LoVo (cell line): ENCODE measurements at regions not wholly inside any gene's neighbourhood (a gene's known extent, or its start where the extent isn't known, plus 50 kb on each side); places are given as distances from the start of the nearest gene placed in this dataset.
A peak's percentile ranks its signal among the peaks of the same experiment; 100 is the strongest.
"Not testable (repeated sequence)": the region's sequence is repeated elsewhere in the genome, so short reads cannot be mapped to it uniquely, and the experiment has no call there.

ENCODE experiments used
- DNase-seq: peaks from one replicate; pipeline ENCODE4 v3.0.0-alpha.2; 2016; ENCODE audit warnings: low spot score

- DNase-seq = no peak
These were observed 59.7 kb downstream of the HMGB3 start for GRCh38 chrX:151042842-151043241.

GRCh38 chrX:151066373-151066772, 83.2 kb downstream of the HMGB3 start:
- not testable (repeated sequence) for DNase-seq

- no peak for DNase-seq
These were observed 90.6 kb downstream of the HMGB3 start for GRCh38 chrX:151073767-151074166.

- no peak for DNase-seq
These were observed 95.4 kb upstream of the GPR50 start for GRCh38 chrX:151081016-151081415.

- peak; percentile 53 for DNase-seq
These were observed 94.1 kb upstream of the GPR50 start for GRCh38 chrX:151082077-151082948.

- no peak for DNase-seq
These were observed 91.9 kb upstream of the GPR50 start for GRCh38 chrX:151084454-151084853.

GRCh38 chrX:151085207-151085606, 91.2 kb upstream of the GPR50 start:
- no peak for DNase-seq

GRCh38 chrX:151088221-151088620, 88.2 kb upstream of the GPR50 start:
- no peak for DNase-seq

- no peak for DNase-seq
These were observed 77.4 kb upstream of the GPR50 start for GRCh38 chrX:151099001-151099400.

GRCh38 chrX:151100799-151101198, 75.6 kb upstream of the GPR50 start:
- no peak for DNase-seq

- not testable (repeated sequence) for DNase-seq
These were observed 63.2 kb upstream of the GPR50 start for GRCh38 chrX:151113200-151113599.
